ENCODE measurements at regions not wholly inside any gene's neighbourhood (a gene's known extent, or its start where the extent isn't known, plus 50 kb on each side); places are given as distances from the start of the nearest gene placed in this dataset.

DNA sequence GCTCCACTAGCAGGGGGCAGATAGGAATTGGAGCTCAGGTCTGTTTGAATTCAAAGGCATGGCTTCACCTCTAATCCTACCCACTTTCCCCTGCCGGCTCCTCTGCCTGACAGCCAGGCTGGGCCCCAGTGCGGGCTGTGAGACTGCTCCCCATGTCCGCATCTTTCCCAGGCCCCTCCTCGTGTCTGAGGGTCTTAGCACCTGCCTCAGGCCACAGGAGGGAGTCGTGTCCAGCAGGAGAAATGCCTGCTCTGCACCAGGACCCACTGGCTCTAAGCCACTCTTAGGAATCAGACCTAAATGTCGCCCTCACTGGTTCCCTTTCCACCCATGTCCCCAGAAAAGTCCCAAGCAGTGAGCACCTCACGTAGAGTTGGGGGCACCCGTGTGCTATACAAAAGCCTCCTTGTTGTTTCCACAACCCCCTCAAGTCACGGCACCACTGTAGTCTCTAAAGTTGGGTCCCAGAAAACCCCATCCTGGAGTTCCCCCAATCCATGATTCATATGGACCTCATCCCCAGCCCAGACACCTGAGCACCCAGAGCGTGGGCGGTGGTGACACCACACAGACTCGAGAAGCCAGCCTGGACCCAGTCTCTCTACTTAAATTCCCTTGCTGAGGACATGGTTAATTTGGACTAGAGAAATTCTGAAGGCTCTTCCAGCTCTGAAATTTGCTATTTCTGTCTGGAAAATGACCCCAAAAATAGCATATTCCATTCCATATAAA is 466.4 kb upstream of the ZMIZ1 start:
- H3K4me3 ChIP-seq (ENCODE audit: low read depth, low read length, poor library complexity, severe bottlenecking) = no peak overlapping the region
- no peaks in the 10 kb centered on the region for H3K79me2 ChIP-seq (ENCODE audit: insufficient read depth, low read length)
- no peaks in the 10 kb centered on the region for H3K9me2 ChIP-seq (ENCODE audit: low read depth, low read length)
- no peaks in the 10 kb centered on the region for H4K20me1 ChIP-seq (ENCODE audit: insufficient read depth, low read length)
- TF ChIP-seq, protein P1, sequence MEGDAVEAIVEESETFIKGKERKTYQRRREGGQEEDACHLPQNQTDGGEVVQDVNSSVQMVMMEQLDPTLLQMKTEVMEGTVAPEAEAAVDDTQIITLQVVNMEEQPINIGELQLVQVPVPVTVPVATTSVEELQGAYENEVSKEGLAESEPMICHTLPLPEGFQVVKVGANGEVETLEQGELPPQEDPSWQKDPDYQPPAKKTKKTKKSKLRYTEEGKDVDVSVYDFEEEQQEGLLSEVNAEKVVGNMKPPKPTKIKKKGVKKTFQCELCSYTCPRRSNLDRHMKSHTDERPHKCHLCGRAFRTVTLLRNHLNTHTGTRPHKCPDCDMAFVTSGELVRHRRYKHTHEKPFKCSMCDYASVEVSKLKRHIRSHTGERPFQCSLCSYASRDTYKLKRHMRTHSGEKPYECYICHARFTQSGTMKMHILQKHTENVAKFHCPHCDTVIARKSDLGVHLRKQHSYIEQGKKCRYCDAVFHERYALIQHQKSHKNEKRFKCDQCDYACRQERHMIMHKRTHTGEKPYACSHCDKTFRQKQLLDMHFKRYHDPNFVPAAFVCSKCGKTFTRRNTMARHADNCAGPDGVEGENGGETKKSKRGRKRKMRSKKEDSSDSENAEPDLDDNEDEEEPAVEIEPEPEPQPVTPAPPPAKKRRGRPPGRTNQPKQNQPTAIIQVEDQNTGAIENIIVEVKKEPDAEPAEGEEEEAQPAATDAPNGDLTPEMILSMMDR (IDR thresholded peaks at IDR 0.05; ENCODE audit: low read length) = no peak
- H3K9ac ChIP-seq (ENCODE audit: low read length) = no peak overlapping the region
- H2AFZ ChIP-seq (ENCODE audit: low read length) = no peak overlapping the region
- no peaks in the 10 kb centered on the region for H3F3A ChIP-seq (ENCODE audit: insufficient read depth, low read length)
- H3K36me3 ChIP-seq (ENCODE audit: insufficient read depth, low read length) = no peaks in the 10 kb centered on the region
- H3K4me2 ChIP-seq (ENCODE audit: low read length) = no peak overlapping the region
- no peaks in the 10 kb centered on the region for H3K9me3 ChIP-seq (ENCODE audit: low read length)
- no peaks in the 10 kb centered on the region for H3K4me1 ChIP-seq (ENCODE audit: insufficient read depth, low read length, severe bottlenecking)
- H3K27me3 ChIP-seq (ENCODE audit: insufficient read depth, low read length) = no peaks in the 10 kb centered on the region
- no peak overlapping the region for H3K27ac ChIP-seq (ENCODE audit: low read depth, low read length, poor library complexity, severe bottlenecking)

DNA sequence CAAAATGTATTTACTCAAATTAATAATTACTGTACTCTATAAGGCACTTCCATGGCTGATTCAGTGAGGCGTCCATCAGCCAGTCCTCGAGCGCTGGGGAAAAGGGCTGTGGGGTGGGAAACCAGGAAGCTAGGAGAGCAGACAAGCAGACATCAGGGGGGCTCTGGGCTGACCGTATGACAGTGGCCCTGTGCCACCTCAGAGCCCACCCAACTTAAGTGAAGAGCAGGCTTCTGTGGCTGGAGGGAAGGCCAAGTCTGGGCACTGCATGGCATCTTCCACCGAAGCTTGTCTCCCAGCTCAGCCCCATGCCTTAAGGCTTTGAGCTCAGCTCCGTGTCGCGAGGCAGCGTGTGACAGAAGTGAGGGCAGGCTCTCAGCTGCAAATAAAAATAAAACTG is 464.5 kb upstream of the ZMIZ1 start:
- Histone ChIP-seq H3K4me2 (ENCODE audit: low read length) (no peak overlapping the region), H3K79me2 (ENCODE audit: insufficient read depth, low read length) (no peaks in the 10 kb centered on the region), H3K4me3 (ENCODE audit: low read depth, low read length, poor library complexity, severe bottlenecking) (no peak overlapping the region), H3K9ac (ENCODE audit: low read length) (no peak overlapping the region), H3K9me3 (ENCODE audit: low read length) (peaks cover 4% of the 10 kb centered on the region; the same call in 1 of the 2 replicates), H3K9me2 (ENCODE audit: low read depth, low read length) (no peaks in the 10 kb centered on the region; the same call in 1 of the 2 replicates), H2AFZ (ENCODE audit: low read length) (no peak overlapping the region), H3K27ac (ENCODE audit: low read depth, low read length, poor library complexity, severe bottlenecking) (no peak overlapping the region), H4K20me1 (ENCODE audit: insufficient read depth, low read length) (no peaks in the 10 kb centered on the region), H3F3A (ENCODE audit: insufficient read depth, low read length) (no peaks in the 10 kb centered on the region), H3K36me3 (ENCODE audit: insufficient read depth, low read length) (no peaks in the 10 kb centered on the region; the same call in 1 of the 2 replicates), H3K4me1 (ENCODE audit: insufficient read depth, low read length, severe bottlenecking) (no peaks in the 10 kb centered on the region), H3K27me3 (ENCODE audit: insufficient read depth, low read length) (no peaks in the 10 kb centered on the region)
- TF ChIP-seq, protein P1 (IDR thresholded peaks at IDR 0.05; ENCODE audit: low read length) = no peak
- no peak for TF ChIP-seq EZH2 (IDR thresholded peaks at IDR 0.05; ENCODE audit: borderline replicate concordance, low read length)

DNA sequence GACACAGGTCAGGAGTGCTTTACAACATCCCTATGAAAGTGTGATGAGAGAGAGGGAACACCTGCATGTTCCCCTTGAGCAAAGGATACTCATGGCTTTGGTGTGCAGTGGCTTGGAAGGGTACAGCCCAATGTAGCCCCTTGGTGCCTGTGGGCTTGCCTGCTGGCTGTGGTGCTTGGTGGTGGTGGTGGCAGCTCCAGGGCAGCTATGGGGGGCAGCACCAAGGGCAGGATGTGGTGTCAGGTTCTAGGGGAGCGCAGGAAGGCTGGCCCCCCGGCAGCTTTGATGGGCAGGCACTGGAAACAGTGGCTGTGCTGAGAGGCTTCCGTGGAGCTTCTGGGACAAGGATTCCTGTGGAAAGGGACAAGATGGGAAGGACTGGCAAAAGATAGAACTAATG is 464.0 kb upstream of the ZMIZ1 start:
- no peak overlapping the region for H2AFZ ChIP-seq (ENCODE audit: low read length)
- H3K9me2 ChIP-seq (ENCODE audit: low read depth, low read length) = no peaks in the 10 kb centered on the region; the same call in 1 of the 2 replicates
- no peaks in the 10 kb centered on the region for H3K27me3 ChIP-seq (ENCODE audit: insufficient read depth, low read length)
- no peak overlapping the region for H3K4me2 ChIP-seq (ENCODE audit: low read length)
- H3F3A ChIP-seq (ENCODE audit: insufficient read depth, low read length) = no peaks in the 10 kb centered on the region
- H3K4me3 ChIP-seq (ENCODE audit: low read depth, low read length, poor library complexity, severe bottlenecking) = no peak overlapping the region
- TF ChIP-seq EZH2 (IDR thresholded peaks at IDR 0.05; ENCODE audit: borderline replicate concordance, low read length) = no peak
- TF ChIP-seq, protein P1 (IDR thresholded peaks at IDR 0.05; ENCODE audit: low read length) = no peak
- no peak overlapping the region for H3K27ac ChIP-seq (ENCODE audit: low read depth, low read length, poor library complexity, severe bottlenecking)
- H3K4me1 ChIP-seq (ENCODE audit: insufficient read depth, low read length, severe bottlenecking) = no peaks in the 10 kb centered on the region
- H4K20me1 ChIP-seq (ENCODE audit: insufficient read depth, low read length) = no peaks in the 10 kb centered on the region
- H3K9me3 ChIP-seq (ENCODE audit: low read length) = peaks cover 5% of the 10 kb centered on the region; the same call in 1 of the 2 replicates
- H3K9ac ChIP-seq (ENCODE audit: low read length) = no peak overlapping the region
- H3K79me2 ChIP-seq (ENCODE audit: insufficient read depth, low read length) = no peaks in the 10 kb centered on the region
- no peaks in the 10 kb centered on the region; the same call in 1 of the 2 replicates for H3K36me3 ChIP-seq (ENCODE audit: insufficient read depth, low read length)
